GM19452 (cell line): ENCODE measurements at regions not wholly inside any gene's neighbourhood (a gene's known extent, or its start where the extent isn't known, plus 50 kb on each side); places are given as distances from the start of the nearest gene placed in this dataset.

Experiments used
- ATAC-seq: cut with Tn5 transposase; IDR thresholded peaks from one replicate; pipeline ENCODE4 v1.9.1; 2021; ENCODE audit not compliant: unreplicated experiment

DNA sequence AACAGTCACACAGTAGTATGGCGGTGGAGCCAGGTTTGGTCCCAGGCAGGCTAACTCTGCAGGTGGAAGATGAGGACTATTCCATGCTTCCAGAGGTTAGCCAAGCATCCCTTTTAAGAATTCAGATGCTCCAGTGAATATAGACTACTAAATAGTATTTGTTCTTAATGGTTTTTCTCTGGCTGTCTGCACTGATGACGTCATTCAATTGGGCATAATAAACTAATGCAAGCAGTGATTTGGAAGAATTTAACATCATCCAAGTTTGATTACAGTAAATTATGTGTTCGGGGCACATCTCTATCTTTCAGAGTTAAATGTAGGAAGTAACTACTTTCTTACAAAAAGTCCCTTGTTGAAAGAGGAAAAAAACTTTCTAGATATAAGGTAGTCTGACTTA is 78.8 kb upstream of the RND3 start:
- no peak for ATAC-seq

DNA sequence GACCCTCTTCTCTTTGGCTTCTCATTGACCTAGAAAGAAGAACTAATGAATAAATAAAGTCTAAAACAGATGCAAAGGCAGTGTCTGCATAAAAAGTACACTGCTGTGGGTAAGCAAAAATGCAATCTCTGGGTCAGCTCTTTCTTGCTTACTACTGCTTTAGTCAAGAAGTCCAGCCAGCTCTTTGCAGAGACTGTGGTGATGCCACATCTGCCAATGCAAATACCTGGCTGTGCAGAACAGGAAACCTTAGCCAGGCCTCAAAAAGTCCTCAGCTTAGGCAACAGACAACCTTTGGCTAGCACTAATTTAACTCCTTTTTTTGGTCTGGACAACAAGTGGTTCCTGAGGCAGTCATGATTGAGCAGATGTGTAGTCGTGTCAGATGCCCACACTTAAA is 73.6 kb upstream of the RND3 start:
- ATAC-seq, result no peak

DNA sequence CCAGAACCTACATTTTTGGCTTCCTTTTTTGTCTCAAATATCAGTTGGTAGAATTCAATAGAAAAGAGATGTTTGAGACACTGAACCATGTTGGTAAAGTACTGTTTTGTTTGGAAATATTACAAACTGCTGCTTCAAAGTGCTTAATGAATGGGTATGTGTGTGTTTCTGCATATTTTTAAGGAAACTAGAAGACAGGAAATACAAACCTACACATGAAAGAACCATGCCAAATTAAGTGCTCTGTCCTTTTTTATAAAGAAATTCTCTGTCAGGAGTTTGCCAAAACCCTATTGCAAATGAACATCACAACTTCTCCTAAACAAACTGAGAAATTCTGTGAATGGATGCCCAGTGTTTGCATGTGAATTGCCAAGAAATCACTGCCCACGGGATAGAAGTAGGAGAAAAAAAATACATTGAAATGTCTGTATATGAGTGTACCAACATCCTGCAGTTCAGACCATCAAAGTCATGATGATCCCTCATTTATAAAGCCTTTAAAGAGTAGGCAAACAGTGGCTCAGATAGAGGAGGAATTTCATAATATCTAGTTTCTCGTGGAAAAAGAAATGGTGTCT is 69.6 kb upstream of the RND3 start:
- no peak for ATAC-seq

DNA sequence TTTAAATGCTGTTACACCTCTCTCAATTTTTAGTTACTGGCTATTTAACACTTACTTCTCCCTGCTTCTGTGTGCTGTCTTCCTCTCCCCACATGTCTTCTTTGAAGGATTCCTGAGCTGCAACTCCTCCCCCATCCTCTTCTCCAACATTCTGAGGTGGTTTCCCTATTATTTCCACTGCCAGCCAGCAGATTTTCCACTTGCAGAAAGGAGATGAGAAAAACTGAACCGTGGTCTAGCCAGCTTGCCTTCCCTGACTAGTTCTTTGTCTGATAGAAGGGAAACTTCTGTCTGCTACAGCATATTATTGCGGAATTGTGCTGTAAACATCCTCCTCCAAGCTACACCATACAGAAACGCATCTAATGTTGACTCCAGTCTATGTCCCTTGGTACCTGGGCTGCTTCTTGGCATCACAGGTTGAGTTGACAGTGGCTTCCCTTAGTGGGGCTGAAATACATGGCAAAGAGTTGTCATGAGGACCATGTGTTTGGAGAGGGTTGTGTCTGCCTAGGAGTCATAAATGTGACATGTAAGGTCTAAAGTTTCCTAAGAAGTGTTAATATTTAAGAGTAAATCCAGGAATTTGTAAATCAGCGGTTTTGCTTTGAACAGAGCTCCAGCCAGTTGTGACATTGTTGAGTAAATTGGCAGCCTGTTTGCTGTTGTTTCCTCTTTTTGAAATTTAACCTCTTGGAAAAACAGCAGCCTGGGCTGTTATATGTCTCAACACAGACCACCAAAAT is 68.3 kb upstream of the RND3 start:
- ATAC-seq, result no peak

DNA sequence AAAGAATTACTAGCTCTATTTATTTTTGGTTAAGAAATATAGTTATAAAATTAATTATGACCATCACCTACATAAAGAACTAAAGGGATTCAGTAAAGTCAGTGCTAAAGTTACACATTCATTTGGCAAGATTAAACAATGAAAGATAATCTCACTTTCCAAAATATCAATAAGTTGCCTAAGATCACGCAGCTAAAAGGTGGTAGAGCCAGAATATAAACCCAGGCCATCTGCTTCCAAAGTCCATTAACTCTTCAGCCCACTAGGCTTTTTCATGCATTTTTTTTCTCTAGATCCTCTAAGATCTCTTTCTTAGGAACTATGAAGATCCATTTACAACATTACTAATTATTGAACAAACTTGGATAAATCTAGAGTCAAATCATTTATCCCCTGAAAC is 66.6 kb upstream of the RND3 start:
- no peak for ATAC-seq

DNA sequence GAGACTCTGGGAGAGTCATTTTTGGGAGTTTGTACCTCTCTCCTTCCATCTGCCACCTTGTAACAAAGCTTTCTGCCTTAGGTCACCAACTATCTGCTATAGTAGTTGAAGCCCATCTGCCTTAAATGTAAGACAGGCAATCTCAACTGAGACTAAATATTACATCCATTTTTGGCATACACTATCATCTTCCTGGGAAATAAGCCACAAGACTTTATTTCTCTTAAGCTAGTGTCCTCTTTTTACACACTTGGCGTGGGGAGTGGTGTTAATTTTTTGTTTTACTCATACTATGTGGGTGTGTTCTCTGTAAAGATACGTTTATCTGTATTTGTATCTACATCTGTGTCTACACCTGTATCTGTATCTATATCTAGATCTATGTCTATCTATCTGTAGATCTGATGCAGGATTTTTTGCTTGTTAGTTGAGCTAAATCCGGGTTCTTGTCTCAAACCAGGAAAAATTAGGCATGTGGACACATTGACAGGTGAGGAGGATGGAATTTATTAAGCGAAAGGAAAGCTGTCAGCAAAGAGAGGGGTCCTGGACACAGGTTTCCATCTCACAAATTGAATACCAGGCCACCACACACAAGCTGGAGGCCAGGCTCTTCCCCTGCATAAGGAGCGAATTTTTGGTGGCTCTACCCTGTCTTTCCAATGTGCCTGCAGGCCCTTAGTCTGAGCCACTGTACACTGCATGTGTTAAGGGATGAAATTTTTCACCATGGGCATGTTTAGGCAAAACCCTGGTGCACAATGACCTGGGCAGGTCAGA is 64.8 kb upstream of the RND3 start:
- no peak for ATAC-seq

DNA sequence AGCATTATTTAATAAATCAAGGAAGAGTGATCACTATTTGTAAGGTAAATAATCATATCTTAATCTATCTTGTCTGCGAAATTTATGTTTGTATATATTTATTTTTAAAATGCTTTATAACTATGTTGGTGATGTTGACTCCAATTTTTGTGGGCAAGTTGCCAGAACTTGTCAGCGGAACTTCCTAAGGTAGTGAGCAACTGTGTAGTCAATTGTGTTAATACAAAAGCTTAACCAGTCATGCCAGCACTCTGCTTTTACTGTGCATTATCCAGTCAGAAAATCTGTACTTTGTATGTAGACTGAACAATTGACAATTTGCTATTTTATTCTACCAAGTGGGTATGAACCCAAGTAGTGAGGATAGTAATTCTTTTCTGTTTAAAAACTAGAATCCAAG is 61.9 kb upstream of the RND3 start:
- no peak for ATAC-seq

DNA sequence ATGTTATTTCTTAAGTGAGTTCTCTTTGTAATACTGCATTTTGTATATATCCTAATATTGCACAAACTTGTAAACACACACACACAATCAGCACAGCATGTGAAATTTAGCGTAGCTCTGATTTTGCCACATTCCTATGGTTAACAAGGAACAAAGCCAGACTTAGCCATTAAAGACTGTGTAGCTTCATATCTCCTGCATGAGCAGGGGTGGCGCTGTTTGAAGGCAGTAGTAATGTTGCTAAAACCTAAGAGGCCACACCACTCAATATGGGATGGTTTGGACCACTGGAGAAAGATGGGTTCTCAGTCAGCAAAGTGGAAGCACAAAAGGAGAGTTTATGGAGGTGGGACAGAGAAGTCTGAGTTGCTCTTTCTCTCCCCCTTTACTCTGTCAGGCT is 61.1 kb upstream of the RND3 start:
- no peak for ATAC-seq

DNA sequence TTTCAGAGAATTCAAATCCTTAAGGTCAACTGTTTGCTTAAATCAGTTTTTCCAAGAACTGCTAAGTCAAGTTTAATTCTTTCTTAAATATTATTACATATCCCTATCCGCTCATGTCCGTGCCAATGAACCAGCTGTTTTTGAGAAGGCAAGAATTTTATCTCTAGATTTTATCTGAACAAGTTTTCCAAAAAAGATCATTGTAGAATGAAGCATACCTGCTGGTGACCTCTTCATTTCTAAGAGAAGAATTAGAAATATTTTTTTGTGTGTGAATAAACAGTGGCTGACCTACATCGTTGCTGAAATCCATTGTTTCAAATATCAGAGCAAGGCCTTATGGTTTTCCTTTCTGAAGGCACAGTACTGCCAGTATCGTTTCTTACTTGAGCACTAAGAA is 58.4 kb upstream of the RND3 start:
- ATAC-seq, result no peak

DNA sequence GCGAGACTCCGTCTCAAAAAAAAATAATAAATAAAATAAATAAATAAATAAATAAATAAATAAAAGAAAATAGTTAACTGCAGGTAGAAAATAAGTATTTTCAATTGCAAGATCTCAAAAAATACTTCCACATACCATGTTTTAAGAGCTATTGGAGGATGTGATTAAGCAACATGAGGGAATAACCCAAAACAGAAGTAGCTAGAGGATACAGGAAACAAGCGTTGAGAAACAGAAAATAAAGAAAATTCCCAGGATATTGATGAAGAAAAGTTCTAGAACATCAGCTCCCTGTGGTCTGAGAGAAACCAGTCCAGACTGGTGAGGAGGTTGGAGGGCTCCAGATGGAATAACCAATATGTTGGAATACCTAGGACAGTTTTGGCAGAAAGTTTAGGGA is 57.3 kb upstream of the RND3 start:
- no peak for ATAC-seq

DNA sequence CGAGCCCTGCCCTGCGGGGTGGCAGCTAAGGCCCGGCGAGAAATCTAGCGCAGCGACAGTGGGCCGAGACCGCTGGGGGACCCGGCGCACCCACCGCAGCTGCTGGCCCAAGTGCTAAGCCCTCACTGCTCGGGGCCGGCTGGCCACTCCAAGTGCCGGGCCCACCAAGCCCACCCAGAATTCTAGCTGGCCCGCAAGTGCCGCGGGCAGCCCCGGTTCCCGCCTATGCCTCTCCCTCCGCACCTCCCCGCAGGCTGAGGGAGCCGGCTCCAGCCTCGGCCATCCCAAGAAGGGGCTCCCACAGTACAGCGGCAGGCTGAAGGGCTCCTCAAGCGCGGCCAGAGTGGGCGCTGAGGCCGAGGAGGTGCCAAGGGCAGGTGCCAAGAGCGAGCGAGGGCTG is 55.2 kb upstream of the RND3 start:
- ATAC-seq, result no peak

DNA sequence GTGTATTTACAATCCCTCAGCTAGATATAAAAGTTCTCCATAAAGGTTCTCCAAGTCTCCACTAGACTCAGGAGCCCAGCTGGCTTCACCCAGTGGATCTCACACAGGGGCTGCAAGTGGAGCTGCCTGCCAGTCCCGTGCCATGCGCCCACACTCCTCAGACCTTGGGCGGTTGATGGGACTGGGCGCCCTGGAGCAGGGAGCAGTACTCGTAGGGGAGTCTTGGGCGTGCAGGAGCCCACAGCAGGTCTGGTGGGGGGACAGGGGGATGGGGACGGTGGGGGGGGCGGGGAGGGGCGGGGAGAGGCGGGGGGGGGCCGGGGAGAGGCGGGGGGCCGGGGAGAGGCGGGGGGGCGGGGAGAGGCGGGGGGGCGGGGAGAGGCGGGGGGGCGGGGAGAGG is 54.7 kb upstream of the RND3 start:
- no peak for ATAC-seq

DNA sequence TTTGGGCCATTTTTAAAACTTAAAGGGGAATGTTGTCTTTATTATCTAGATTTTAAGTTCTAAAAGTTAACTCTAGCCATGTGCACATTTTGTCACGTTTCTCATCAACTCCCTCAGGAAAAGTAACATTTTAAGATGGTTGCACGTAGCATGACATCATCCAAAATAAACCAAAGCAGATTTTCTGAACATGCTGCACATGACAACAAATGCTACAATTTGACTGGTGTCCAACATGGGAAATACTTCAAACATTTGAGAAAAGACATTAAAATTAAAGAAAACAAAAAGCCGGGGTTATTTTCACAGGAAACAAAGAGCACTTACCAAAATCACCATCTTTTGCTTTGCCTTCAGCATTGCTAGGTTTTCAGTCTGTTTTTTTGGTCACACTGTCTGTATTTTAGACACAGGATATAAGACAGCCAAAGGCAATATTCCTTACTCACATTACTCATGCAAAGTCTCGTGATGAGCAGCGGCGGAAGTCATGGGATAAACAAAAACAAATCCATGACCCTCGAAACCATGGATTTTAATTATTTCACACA is 51.3 kb upstream of the RND3 start:
- no peak for ATAC-seq
